DND-41 (cell line): ENCODE measurements at regions not wholly inside any gene's neighbourhood (a gene's known extent, or its start where the extent isn't known, plus 50 kb on each side); places are given as distances from the start of the nearest gene placed in this dataset.

ENCODE experiments used
- EZH2 ChIP-seq: IDR thresholded peaks from 3 replicates; pipeline ENCODE4 v1.6.1; 2012; ENCODE audit warnings: borderline replicate concordance, low read depth, mild to moderate bottlenecking, moderate library complexity, low read length, inconsistent platforms; ENCODE audit not compliant: severe bottlenecking
- TF ChIP-seq, protein P1 (sequence below): IDR thresholded peaks from 2 replicates; pipeline ENCODE4 v1.5.1; 2012; ENCODE audit warnings: borderline replicate concordance, low read length, moderate library complexity, mild to moderate bottlenecking; ENCODE audit not compliant: poor library complexity, severe bottlenecking; ENCODE audit errors: extremely low read depth

DNA sequence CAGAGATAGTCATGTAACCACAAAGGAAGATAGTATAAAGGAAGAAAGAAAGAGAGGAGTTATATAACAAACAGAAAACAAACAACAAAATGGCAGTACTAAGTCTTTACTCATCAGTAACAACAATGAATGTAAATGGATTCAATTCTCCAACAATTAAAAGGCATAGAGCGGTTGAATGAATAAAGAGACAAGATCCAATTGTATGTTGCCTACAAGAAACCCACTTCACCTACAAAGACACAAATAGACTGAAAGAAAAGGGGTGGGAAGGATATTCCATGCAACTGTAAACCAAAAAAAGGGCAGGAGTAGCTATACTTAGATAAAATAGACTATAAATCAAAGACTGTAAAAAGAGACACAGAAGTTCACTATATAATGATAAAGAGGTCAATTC lies 157.3 kb upstream of the CREB1 start:
- TF ChIP-seq, protein P1, sequence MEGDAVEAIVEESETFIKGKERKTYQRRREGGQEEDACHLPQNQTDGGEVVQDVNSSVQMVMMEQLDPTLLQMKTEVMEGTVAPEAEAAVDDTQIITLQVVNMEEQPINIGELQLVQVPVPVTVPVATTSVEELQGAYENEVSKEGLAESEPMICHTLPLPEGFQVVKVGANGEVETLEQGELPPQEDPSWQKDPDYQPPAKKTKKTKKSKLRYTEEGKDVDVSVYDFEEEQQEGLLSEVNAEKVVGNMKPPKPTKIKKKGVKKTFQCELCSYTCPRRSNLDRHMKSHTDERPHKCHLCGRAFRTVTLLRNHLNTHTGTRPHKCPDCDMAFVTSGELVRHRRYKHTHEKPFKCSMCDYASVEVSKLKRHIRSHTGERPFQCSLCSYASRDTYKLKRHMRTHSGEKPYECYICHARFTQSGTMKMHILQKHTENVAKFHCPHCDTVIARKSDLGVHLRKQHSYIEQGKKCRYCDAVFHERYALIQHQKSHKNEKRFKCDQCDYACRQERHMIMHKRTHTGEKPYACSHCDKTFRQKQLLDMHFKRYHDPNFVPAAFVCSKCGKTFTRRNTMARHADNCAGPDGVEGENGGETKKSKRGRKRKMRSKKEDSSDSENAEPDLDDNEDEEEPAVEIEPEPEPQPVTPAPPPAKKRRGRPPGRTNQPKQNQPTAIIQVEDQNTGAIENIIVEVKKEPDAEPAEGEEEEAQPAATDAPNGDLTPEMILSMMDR: no peak
- no peak for TF ChIP-seq EZH2
